Kidney capillary endothelial cell (primary cell): ENCODE measurements at regions not wholly inside any gene's neighbourhood (a gene's known extent, or its start where the extent isn't known, plus 50 kb on each side); places are given as distances from the start of the nearest gene placed in this dataset.
A peak's percentile ranks its signal among the peaks of the same experiment; 100 is the strongest.
"Not testable (repeated sequence)": the region's sequence is repeated elsewhere in the genome, so short reads cannot be mapped to it uniquely, and the experiment has no call there.

Experiments used
- DNase-seq: peaks from one replicate; pipeline ENCODE4 v3.0.0-alpha.2; 2018; ENCODE audit warnings: low spot score

- DNase-seq, result no peak
These were observed 1221.7 kb upstream of the SPRY2 start for GRCh38 chr13:81562598-81562997.

DNA sequence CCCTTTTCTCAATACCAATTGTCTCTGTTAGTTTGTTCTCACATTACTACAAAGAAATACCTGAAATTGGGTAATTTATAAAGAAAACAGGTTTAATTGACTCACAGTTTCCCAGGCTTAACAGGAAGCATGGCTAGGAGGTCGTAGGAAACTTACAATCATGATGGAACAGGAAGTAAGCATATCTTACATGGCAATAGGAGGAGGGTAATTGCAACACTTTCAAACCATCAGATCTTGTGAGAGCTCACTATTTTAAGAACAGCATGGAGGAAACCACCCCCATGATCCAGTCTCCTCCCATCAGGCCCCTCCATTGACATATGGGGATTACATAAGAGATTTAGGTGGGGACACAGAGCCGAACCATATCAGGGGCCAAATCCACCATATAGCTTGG is 1210.1 kb upstream of the SPRY2 start:
- DNase-seq, result no peak

GRCh38 chr13:81546294-81546693 is 1205.4 kb upstream of the SPRY2 start:
- DNase-seq, result not testable (repeated sequence)

DNA sequence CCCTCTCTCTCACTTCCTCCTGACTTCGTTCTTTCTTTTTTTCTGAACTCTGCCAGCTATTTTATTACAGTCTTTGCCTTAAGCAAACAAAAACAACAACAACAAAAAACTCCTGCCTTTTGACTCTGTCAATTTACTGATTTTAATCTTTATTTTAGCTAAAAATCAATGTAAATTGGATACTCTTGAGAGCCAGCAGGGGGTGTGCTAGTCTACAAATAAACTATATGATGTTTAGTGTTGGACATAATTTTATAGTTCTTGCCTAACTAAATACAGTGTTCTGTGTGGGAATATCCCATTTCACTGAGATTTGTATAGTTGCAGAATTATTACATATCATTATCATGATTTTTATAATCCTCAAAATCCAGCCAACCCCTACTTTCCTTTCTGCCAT is 1199.9 kb upstream of the SPRY2 start:
- peak; percentile 10 for DNase-seq

GRCh38 chr13:81539643-81540150 is 1198.8 kb upstream of the SPRY2 start:
- no peak for DNase-seq

DNA sequence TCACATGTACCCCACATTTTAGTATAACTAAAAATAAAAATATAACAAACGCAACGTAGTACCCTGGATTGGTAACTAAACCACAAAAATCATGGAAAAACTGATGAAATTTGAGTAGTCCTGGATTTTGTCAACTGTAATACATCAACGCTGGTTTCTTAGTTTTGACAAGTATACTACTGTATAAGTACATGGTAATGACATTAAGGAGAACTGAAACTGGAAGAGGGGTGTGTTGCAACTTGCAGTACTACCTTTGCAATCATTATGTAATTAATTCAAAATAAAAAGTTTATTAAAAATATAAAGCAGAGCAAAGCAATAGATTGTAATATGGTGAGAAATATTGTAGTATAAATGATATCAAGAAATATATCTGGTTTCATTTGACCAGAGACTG is 1158.0 kb upstream of the SPRY2 start:
- DNase-seq, result no peak

- no peak for DNase-seq
These were observed 1152.2 kb upstream of the SPRY2 start for GRCh38 chr13:81493144-81493543.

DNA sequence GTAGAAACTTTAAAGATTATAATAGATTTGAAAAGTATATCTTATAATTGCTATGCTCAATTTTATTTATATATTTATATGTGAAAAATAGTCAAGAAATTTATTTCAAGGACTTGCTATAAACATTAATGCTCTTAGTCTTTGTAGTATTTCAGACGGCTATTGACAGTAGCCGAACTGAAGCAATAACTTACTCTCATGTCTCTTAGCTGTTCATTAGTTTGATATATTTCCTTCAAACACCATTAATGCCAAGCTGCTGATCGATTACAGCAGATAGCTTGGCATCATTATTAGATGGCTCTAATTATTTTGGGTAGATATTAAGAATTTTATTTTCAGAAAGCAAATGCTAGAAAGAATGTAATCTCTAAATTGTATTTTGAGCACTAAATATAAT is 1151.5 kb upstream of the SPRY2 start:
- DNase-seq, result no peak

GRCh38 chr13:81488021-81488420 is 1147.1 kb upstream of the SPRY2 start:
- no peak for DNase-seq

- DNase-seq, result peak; percentile 2
These were observed 1146.2 kb upstream of the SPRY2 start for GRCh38 chr13:81487151-81487550.

- DNase-seq, result no peak
These were observed 1139.7 kb upstream of the SPRY2 start for GRCh38 chr13:81480634-81481033.

DNA sequence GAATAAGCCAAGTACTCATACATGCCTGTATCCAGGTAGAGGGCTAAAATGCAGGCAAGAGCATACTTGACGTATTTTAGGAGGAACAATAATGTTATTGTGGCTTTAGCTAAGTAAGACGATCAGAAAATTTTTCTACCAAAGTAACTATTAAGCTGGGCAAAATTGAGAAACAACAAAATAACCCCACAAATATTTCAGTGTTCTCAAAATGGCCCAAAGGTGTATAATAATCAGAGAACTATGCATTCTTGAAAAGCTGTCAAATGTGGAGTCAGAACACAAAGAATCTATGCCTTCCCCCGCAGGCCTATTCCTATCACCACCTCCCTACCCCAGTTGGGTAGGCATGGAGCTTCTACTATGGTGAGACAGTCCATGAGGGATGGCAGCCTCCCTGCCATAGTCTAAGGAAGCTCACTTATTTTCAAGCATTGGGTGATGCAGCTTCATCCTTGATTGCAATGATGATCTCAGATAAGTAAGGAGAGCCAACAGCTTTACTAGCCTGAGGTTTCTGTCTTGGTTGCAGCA is 1132.5 kb upstream of the SPRY2 start:
- no peak for DNase-seq

DNA sequence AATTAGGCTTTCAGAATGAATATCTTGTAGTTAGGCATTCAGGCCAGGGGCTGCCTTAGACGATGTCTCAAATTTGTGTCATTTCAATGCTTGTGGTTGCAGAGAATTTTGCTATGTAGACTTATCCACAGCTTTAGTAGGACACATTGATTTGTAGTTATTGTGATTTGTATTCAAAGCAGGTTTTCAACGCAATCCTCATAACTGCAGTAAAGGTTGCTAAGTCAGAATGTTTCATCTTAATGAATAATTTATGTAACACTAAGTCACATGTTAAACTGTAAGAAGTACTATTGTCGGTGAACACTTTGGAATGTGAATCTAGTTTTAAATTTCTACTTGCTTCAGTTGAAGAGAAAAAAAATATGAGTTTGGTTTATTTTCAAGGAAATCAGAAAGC is 1117.2 kb upstream of the SPRY2 start:
- DNase-seq, result no peak

DNA sequence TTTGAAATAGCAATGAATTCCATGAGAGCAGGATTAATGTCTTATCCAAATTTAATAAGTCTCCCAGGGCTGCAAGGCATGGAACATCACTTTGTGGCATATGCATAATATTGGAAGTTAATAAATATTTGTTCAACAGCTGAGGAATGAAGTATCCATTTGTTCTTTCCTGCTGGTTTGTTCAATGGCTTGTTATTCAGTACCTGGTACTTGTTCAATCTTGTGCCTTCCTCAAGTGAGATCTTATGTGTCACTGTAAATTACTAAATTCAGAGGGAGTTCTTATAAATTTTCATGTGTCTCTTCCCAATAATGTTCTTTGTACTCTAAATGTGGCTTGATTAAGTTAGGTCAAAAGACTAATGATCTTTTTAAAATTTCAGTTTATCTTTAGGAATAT is 1105.5 kb upstream of the SPRY2 start:
- DNase-seq, result no peak

DNA sequence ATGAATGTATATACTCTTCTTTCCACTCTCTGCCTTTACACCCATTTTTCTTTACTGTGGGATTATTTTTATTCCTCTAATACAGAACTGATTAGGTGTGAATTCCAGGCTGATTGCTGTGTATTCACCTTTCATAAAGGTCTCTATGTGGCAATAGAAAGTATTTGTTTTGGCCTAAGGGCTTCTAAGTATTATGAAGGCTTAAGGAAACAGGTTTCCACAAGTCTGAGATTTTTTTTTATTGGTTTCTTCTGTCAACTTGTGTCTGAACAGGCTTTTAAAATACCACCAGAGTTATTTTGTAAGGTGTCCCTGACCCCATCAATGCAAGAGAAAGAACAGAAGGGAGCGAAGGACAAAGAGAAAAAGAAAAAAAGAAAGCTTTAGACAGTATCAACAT is 1102.0 kb upstream of the SPRY2 start:
- DNase-seq, result no peak

DNA sequence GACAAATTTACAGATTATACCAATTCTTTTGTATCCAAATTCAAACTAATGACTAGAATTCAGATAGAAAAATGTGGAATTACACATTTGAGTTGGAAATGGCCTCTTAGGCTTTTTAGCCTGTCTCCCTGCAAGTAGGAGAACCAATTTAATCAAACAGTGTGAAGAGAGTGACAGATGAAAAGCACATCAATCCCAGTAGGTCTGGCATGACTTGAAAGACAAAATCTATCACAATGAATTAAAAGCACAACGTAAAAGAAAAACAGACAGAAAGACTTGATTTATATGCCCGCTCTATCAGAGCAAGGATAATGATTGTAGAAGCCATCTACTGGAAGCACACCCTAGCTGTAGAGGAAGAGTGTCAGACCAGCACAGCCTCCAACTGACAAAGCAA is 1084.4 kb upstream of the SPRY2 start:
- no peak for DNase-seq

- DNase-seq, result no peak
These were observed 1068.4 kb upstream of the SPRY2 start for GRCh38 chr13:81409284-81409683.

- DNase-seq, result no peak
These were observed 1067.7 kb upstream of the SPRY2 start for GRCh38 chr13:81408647-81409046.

- no peak for DNase-seq
These were observed 1065.8 kb upstream of the SPRY2 start for GRCh38 chr13:81406639-81407292.

- DNase-seq, result no peak
These were observed 1065.1 kb upstream of the SPRY2 start for GRCh38 chr13:81406022-81406421.

GRCh38 chr13:81396192-81396591 is 1055.3 kb upstream of the SPRY2 start:
- DNase-seq, result no peak

DNA sequence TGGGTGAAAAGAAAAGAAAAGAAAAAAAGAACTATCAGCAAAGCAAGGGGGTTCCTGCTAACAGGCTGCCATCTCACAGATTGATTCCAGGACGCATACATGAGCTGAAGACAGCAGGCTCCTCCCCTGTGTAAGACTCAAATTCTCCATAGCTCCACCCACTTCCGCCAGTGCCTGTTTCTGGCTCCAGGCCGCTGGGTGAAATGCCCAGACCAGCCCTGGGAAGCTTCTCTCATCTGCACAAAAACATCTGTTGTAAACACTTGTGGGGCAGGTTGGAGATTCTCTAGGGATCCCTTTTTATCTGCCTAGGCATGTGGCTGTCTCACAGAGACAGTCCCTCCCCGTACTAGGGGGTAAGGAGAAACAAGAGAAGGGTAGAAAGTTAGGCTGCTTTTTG is 1054.4 kb upstream of the SPRY2 start:
- no peak for DNase-seq

DNA sequence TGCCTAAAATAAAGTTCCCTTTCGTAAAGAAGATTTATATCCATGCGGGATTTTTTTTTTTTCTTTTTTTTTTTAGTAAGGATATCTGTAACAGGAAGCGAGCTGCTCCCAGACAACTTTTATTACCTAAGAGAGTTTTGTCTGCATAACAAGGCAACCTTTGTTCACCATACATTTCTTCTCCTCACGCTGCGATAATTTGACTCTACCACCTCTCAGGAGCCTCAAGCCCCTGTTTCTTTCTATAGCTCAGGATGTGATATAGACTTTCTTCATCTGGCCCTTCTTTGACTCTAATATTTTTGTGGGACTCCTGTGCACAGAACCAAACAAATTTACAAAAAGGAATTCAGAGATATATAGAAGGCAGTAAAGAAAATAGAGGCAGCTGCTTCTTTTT is 1053.7 kb upstream of the SPRY2 start:
- no peak for DNase-seq

DNA sequence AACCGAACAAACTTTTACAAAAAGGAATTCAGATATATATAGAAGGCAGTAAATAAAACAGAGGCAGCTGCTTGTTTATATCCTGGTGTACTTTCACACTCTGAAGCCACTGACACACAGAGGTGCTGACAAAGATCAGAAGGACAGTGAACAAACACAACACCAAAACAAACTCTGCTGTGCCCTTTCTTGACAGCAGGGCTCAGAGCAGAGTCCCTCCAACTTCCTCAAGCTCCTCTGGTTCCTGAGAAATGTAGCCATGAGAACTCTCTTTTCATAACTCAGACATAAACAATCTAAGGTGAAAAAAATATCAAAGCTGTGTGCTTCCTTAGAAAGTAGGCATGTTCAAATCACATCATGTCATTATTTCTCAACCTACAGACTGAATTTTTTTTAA is 1052.8 kb upstream of the SPRY2 start:
- no peak for DNase-seq
